Tibial nerve (tissue), 4 donors: ENCODE measurements at regions not wholly inside any gene's neighbourhood (a gene's known extent, or its start where the extent isn't known, plus 50 kb on each side); places are given as distances from the start of the nearest gene placed in this dataset.
"Not testable (repeated sequence)": the region's sequence is repeated elsewhere in the genome, so short reads cannot be mapped to it uniquely, and the experiment has no call there.

Experiments
- CTCF ChIP-seq, 5 experiments: fragments of 200-600 bp in 3 of 5; fragments of 450-650 bp in 2 of 5; sonication (generic) in 3 of 5; IDR thresholded peaks; one replicate each; pipeline ENCODE4 v1.5.1; 2016 to 2019; ENCODE audit warnings: antibody characterized with exemption in 5 of 5, mild to moderate bottlenecking in 3 of 5, moderate library complexity in 2 of 5
- EP300 ChIP-seq, 2 donors: sonication (generic); formaldehyde crosslinking; IDR thresholded peaks; one replicate each; pipeline ENCODE4 v1.6.1; 2017; ENCODE audit warnings: antibody characterized with exemption in 2 of 2, mild to moderate bottlenecking in 1 of 2
- POLR2A ChIP-seq, 2 donors: fragments of 450-650 bp; IDR thresholded peaks; one replicate each; pipeline ENCODE4 v1.6.1; 2017; ENCODE audit warnings: antibody characterized with exemption in 2 of 2, mild to moderate bottlenecking in 2 of 2, moderate library complexity in 2 of 2

DNA sequence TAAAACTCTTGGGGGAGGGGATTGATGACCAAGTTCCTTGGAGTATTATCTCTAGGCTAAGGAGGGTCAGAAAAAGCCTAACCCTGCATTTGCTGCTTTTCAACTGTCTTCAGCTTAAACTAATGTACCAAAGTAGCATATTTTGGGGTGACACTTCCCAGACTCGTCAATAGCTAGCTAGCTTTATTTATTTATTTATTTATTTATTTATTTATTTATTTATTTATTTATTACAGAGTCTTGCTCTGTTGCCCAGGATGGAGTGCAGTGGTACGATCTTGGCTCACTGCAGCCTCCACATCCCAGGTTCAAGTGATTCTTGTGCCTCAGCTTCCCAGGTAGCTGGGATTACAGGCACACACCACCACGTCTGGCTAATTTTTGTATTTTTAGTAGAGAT is 257.1 kb downstream of the S1PR1 start:
- not testable (repeated sequence) for TF ChIP-seq CTCF, POLR2A, EP300 (IDR thresholded peaks at IDR 0.05)
